GM12878 (cell line): ENCODE measurements at regions not wholly inside any gene's neighbourhood (a gene's known extent, or its start where the extent isn't known, plus 50 kb on each side); places are given as distances from the start of the nearest gene placed in this dataset.

Experiments
- ATAC-seq: fragments of 200-7000 bp; cut with Tn5 transposase; 3 replicates; pipeline ENCODE4 v1.9.1; 2020; ENCODE audit warnings: mild to moderate bottlenecking, moderate library complexity
- BruUV-seq: library from RNA; stranded (reverse); fragments of 400-500 nt; replicated peaks from 2 replicates; lab custom pipeline; 2021; lab: Mats Ljungman, UMichigan
- CTCF ChIA-PET: fragments of 300-600 bp; sonication (Branson Sonifier 250); formaldehyde crosslinking; extraction: SDS; loops from one replicate; lab custom pipeline; 2021; ENCODE audit warnings: inconsistent platforms; lab: Yijun Ruan, JAX
- POLR2A ChIA-PET: fragments of 350-600 bp; formaldehyde crosslinking; extraction: SDS; loops from one replicate; lab custom pipeline; 2021; ENCODE audit warnings: inconsistent platforms; lab: Charles Lee
- RAD21 ChIA-PET: fragments of 300-600 bp; sonication (Branson Sonifier 250); formaldehyde crosslinking; loops from one replicate; lab custom pipeline; 2023; ENCODE audit warnings: antibody characterized with exemption; ENCODE audit not compliant: unreplicated experiment; lab: Charles Lee
- SMC1A ChIA-PET: fragments of 300-600 bp; sonication (Branson Sonifier 250); formaldehyde crosslinking; loops from one replicate; lab custom pipeline; 2023; ENCODE audit not compliant: unreplicated experiment, uncharacterized antibody; lab: Charles Lee
- DNase-seq: peaks from one replicate; pipeline ENCODE4 v3.0.0-alpha.2; 2011; ENCODE audit warnings: low read depth, low spot score
- FAIRE-seq: peaks from 3 replicates; lab custom pipeline; 2011; peaks lifted over from hg19 to GRCh38; lab: Jason Lieb, UNC
- H2AFZ ChIP-seq: 2 replicates; pipeline ENCODE4 v1.6.0; 2011; ENCODE audit warnings: low read depth, low read length, control low read depth; ENCODE audit not compliant: control insufficient read depth
- H3K27ac ChIP-seq: 2 replicates; pipeline ENCODE4 v1.5.1; 2011; ENCODE audit warnings: control low read depth; ENCODE audit not compliant: control insufficient read depth, insufficient read depth
- H3K27me3 ChIP-seq, 2 experiments: replicated peaks in 1 of 2; 2 replicates each; pipeline versions ENCODE4 v1.6.0 to v1.6.1; 2011; ENCODE audit warnings: low read length in 1 of 2; ENCODE audit not compliant: control insufficient read depth in 2 of 2, insufficient read depth in 2 of 2
- H3K36me3 ChIP-seq, 2 experiments: 2 replicates each; pipeline ENCODE4 v1.5.1; 2011; ENCODE audit warnings: low read length in 1 of 2; ENCODE audit not compliant: control insufficient read depth in 2 of 2, insufficient read depth in 2 of 2
- H3K4me1 ChIP-seq: 2 replicates; pipeline ENCODE4 v1.6.1; 2011; ENCODE audit warnings: mild to moderate bottlenecking, low read length, moderate library complexity, mixed read lengths; ENCODE audit not compliant: control insufficient read depth, insufficient read depth
- H3K4me2 ChIP-seq: 2 replicates; pipeline ENCODE4 v1.6.0; 2011; ENCODE audit warnings: control low read depth; ENCODE audit not compliant: control insufficient read depth, insufficient read depth
- H3K4me3 ChIP-seq: fragments of 200-600 bp; sonication (generic); 2 replicates; pipeline ENCODE4 v1.5.1; 2016
- H3K79me2 ChIP-seq: 2 replicates; pipeline ENCODE4 v1.6.0; 2011; ENCODE audit warnings: low read length; ENCODE audit not compliant: control insufficient read depth, insufficient read depth
- H3K9ac ChIP-seq: 2 replicates; pipeline ENCODE4 v1.8.0; 2011; ENCODE audit warnings: low read length, control low read depth, mixed read lengths; ENCODE audit not compliant: control insufficient read depth, insufficient read depth
- H3K9me3 ChIP-seq: replicated peaks from 3 replicates; pipeline ENCODE4 v1.5.1; 2011; ENCODE audit warnings: mild to moderate bottlenecking, low read length; ENCODE audit not compliant: control insufficient read depth, insufficient read depth
- H4K20me1 ChIP-seq: 2 replicates; pipeline ENCODE4 v1.6.0; 2011; ENCODE audit not compliant: control insufficient read depth, insufficient read depth
- BHLHE40 ChIP-seq, 2 experiments: fragments of 450-650 bp in 1 of 2; IDR thresholded peaks; 2 replicates each; pipeline ENCODE4 v1.6.1; 2011 to 2017; ENCODE audit warnings: low read depth in 2 of 2, borderline replicate concordance in 1 of 2, improper control_type of control experiment in 1 of 2, low read length in 1 of 2, mild to moderate bottlenecking in 1 of 2
- BMI1 ChIP-seq: fragments of 450-650 bp; IDR thresholded peaks from 2 replicates; pipeline ENCODE4 v1.6.1; 2016; ENCODE audit warnings: mild to moderate bottlenecking, moderate library complexity, borderline replicate concordance
- BRCA1 ChIP-seq: IDR thresholded peaks from 2 replicates; pipeline ENCODE4 v1.6.1; 2011; ENCODE audit warnings: low read depth, low read length, improper control_type of control experiment
- ELK1 ChIP-seq: IDR thresholded peaks from 2 replicates; pipeline ENCODE4 v1.6.1; 2012; ENCODE audit warnings: low read depth, low read length, improper control_type of control experiment
- FOS ChIP-seq: IDR thresholded peaks from 3 replicates; pipeline ENCODE4 v1.6.1; 2011; ENCODE audit warnings: borderline replicate concordance; ENCODE audit not compliant: insufficient read length; ENCODE audit errors: extremely low read depth
- GATAD2B ChIP-seq: fragments of 450-650 bp; conservative IDR thresholded peaks from 2 replicates; pipeline ENCODE4 v1.6.1; 2017; ENCODE audit warnings: low read depth, mild to moderate bottlenecking, moderate library complexity
- HCFC1 ChIP-seq: fragments of 150-350 bp; IDR thresholded peaks from 2 replicates; pipeline ENCODE4 v1.6.1; 2014; ENCODE audit warnings: low read length
- HDGF ChIP-seq: fragments of 450-650 bp; IDR thresholded peaks from 2 replicates; pipeline ENCODE4 v1.6.1; 2016; ENCODE audit warnings: antibody characterized with exemption
- MYB ChIP-seq: fragments of 150-350 bp; IDR thresholded peaks from 2 replicates; pipeline ENCODE4 v1.6.1; 2014; ENCODE audit warnings: mild to moderate bottlenecking, low read depth, low read length, borderline replicate concordance
- NFIC ChIP-seq: IDR thresholded peaks from 2 replicates; pipeline ENCODE4 v1.6.1; 2012; ENCODE audit warnings: low read depth, mild to moderate bottlenecking, inconsistent platforms, low read length, moderate library complexity
- NR2F1 ChIP-seq: fragments of 450-650 bp; conservative IDR thresholded peaks from 2 replicates; pipeline ENCODE4 v1.6.1; 2017; ENCODE audit warnings: mild to moderate bottlenecking
- PAX5 ChIP-seq: IDR thresholded peaks from 2 replicates; pipeline ENCODE4 v1.6.1; 2011; ENCODE audit warnings: low read depth, low read length, borderline replicate concordance
- RELA ChIP-seq: fragments of 450-650 bp; IDR thresholded peaks from 2 replicates; pipeline ENCODE4 v1.8.0; 2014; ENCODE audit warnings: borderline replicate concordance; ENCODE audit not compliant: partially characterized antibody
- REST ChIP-seq: IDR thresholded peaks from 2 replicates; pipeline ENCODE4 v1.6.1; 2012; ENCODE audit warnings: mild to moderate bottlenecking, low read depth, low read length
- RFX5 ChIP-seq: IDR thresholded peaks from 2 replicates; pipeline ENCODE4 v1.6.1; 2011; ENCODE audit warnings: low read depth, low read length, improper control_type of control experiment
- SPI1 ChIP-seq: IDR thresholded peaks from 2 replicates; pipeline ENCODE4 v1.6.1; 2011; ENCODE audit warnings: low read depth, mild to moderate bottlenecking, low read length, moderate library complexity, borderline replicate concordance; ENCODE audit not compliant: insufficient read depth
- STAT3 ChIP-seq: IDR thresholded peaks from 2 replicates; pipeline ENCODE4 v1.6.1; 2011; ENCODE audit warnings: low read depth, low read length, improper control_type of control experiment
- USF2 ChIP-seq: IDR thresholded peaks from 2 replicates; pipeline ENCODE4 v1.6.1; 2011; ENCODE audit warnings: low read depth, low read length, improper control_type of control experiment, borderline replicate concordance
- WGBS: methylation state at CpG from one replicate; pipeline ENCODE4 v1.1.6; 2016; ENCODE audit warnings: low lambda C conversion rate; ENCODE audit not compliant: insufficient replicate concordance, insufficient coverage; ENCODE audit errors: missing lambda C conversion rate; 5-methylcytosine and 5-hydroxymethylcytosine counted together
- in situ Hi-C: fragments of 300-500 bp; cut with MboI; formaldehyde crosslinking; loops from 9 replicates; pipeline ENCODE4 v1.14.3; 2018; ENCODE audit warnings: mixed read lengths
- intact Hi-C: fragments of 100-400 bp; cut with micrococcal nuclease; formaldehyde crosslinking; loops from one replicate; pipeline ENCODE4 v1.14.2; 2022; ENCODE audit not compliant: unreplicated experiment

- TF ChIP-seq REST (no peak), HCFC1 (no peak), RELA (no peak), SPI1 (no peak), GATAD2B (no peak), PAX5 (no peak), NFIC (no peak)
- TF ChIP-seq, all 136 proteins: peak for 0
Measured at GRCh38 chr7:9102846-9103245, 669.4 kb downstream of the NXPH1 start (continued).

GRCh38 chr7:9106747-9107146 is 673.3 kb downstream of the NXPH1 start:
- no peak for FAIRE-seq
- in situ Hi-C loops = no loop called here
- ChIA-PET RAD21 (no interaction called here), CTCF (no interaction called here), SMC1A (no interaction called here), POLR2A (no interaction called here)
- no peak for ATAC-seq
- Histone ChIP-seq H3K36me3 (no peaks in the 10 kb centered on the region), H3K9me3 (no peaks in the 10 kb centered on the region), H4K20me1 (no peaks in the 10 kb centered on the region), H3K4me1 (no peaks in the 10 kb centered on the region), H3K4me2 (no peak overlapping the region), H3K4me3 (no peak overlapping the region), H3K27ac (no peak overlapping the region), H3K27me3 (no peaks in the 10 kb centered on the region), H2AFZ (no peak overlapping the region), H3K9ac (no peak overlapping the region), H3K79me2 (no peaks in the 10 kb centered on the region)
- DNase-seq = no peak
- no TSS peak for BruUV-seq
- 15% methylated on average over 3 of the region's 3 CpGs for WGBS
- intact Hi-C loops = no loop called here
- TF ChIP-seq RFX5 (no peak), BRCA1 (no peak), NR2F1 (no peak), BHLHE40 (IDR thresholded peaks at IDR 0.05; ENCODE audit: borderline replicate concordance in 1 of 2, low read depth in 2 of 2, low read length in 1 of 2) (no peak), MYB (no peak), USF2 (no peak), BMI1 (no peak), FOS (no peak), HDGF (no peak), ELK1 (no peak), STAT3 (no peak)
